ENCODE measurements at regions not wholly inside any gene's neighbourhood (a gene's known extent, or its start where the extent isn't known, plus 50 kb on each side); places are given as distances from the start of the nearest gene placed in this dataset.

DNA sequence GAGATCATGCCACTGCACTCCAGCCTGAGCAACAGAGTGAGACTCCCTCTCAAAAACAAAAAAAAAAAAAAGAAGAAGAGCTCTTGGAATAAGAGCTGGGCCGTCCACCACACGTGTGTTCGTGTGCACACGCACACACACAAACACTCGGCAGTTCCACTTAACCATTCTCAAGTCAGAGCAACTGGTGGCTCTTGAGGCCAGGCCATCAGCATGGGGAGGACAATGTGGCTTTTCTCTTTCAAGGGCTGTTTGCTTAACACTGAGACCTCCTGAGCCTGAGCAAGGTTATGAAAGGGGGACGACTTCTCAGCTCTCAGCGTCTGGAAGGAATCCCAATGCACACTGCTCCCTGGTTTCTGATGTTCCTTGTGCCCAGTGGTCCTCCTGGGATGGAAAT is 444.9 kb downstream of the SOX9 start:
- TF ChIP-seq, protein P1, sequence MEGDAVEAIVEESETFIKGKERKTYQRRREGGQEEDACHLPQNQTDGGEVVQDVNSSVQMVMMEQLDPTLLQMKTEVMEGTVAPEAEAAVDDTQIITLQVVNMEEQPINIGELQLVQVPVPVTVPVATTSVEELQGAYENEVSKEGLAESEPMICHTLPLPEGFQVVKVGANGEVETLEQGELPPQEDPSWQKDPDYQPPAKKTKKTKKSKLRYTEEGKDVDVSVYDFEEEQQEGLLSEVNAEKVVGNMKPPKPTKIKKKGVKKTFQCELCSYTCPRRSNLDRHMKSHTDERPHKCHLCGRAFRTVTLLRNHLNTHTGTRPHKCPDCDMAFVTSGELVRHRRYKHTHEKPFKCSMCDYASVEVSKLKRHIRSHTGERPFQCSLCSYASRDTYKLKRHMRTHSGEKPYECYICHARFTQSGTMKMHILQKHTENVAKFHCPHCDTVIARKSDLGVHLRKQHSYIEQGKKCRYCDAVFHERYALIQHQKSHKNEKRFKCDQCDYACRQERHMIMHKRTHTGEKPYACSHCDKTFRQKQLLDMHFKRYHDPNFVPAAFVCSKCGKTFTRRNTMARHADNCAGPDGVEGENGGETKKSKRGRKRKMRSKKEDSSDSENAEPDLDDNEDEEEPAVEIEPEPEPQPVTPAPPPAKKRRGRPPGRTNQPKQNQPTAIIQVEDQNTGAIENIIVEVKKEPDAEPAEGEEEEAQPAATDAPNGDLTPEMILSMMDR (IDR thresholded peaks at IDR 0.05; ENCODE audit: poor library complexity) = no peak
- TF ChIP-seq EZH2 (IDR thresholded peaks at IDR 0.05; ENCODE audit: borderline replicate concordance) (no peak), EZH2phosphoT487 (IDR thresholded peaks at IDR 0.05; ENCODE audit: low read depth, severe bottlenecking, unreplicated experiment) (no peak)
